Stimulated activated CD4-positive, alpha-beta T cell treated with anti-CD3 and anti-CD28 coated beads, Interleukin-15, amount 100 ng/mL, for 48 hours (primary cell): ENCODE measurements at regions not wholly inside any gene's neighbourhood (a gene's known extent, or its start where the extent isn't known, plus 50 kb on each side); places are given as distances from the start of the nearest gene placed in this dataset.
"Not testable (repeated sequence)": the region's sequence is repeated elsewhere in the genome, so short reads cannot be mapped to it uniquely, and the experiment has no call there.

Experiments
- DNase-seq, 2 donors: peaks; one replicate each; pipeline ENCODE4 v3.0.0-alpha.2; 2020; ENCODE audit warnings: low read depth in 2 of 2

DNA sequence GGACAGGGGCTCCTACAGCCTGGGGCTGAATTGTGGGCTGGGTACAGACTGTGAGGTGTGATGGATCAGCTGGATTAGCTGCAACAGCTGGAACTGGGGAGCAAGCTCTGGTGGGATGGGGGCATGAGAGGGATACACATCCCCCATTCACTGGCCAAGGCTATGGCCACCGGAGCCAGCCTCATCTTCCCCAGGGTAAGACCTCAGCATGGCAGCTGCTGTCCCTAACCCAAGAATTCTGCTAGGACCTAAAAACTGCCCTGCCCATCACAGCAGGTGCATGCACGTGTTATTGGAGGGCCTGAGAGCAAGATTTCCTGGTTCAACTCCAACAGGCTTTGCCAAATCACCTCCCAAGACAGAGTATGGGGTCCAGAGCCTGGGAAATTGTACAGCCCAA, 258.6 kb upstream of the AGTR2 start:
- no peak for DNase-seq

DNA sequence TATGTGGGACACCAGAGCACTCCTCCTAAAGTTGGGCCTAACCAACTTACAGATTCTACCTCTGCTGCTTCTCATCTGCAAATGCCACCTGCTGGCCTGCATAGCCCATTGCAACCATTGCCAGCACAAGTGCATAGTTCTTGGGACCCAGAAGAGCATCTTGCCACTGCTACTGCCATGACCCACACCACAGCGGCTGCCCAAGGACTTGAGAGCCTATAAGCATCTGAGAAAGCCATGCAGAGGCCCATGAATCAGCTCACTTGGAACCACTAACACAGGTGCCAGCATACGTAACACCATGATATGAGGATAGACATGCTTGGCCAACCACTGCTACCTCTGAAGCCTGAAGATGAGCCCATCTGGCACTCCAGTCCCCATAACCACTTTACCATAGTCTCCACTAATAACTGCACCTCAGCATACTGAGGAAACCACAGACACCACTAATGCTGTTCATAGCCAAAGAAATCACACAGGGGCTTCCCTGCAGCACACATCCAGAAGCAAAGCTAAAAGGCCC, 258.1 kb upstream of the AGTR2 start:
- no peak for DNase-seq

DNA sequence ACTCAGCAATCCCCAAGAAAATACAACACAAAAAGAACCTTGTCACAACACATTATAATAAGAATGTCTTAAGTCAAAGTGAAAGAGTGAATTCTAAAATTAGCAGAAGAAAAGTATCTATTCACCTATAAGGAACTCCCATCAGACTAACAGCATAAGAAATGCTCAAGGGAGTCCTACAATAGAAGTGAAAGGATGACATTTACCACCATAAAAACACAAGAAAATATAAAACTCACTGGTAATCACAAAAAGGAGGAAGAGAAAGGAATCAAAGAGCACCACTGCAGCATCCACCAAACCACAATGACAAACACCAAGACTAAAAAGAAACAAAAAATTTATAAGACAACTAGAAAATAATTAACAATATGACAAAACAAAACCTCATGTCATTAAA, 257.0 kb upstream of the AGTR2 start:
- DNase-seq = no peak

DNA sequence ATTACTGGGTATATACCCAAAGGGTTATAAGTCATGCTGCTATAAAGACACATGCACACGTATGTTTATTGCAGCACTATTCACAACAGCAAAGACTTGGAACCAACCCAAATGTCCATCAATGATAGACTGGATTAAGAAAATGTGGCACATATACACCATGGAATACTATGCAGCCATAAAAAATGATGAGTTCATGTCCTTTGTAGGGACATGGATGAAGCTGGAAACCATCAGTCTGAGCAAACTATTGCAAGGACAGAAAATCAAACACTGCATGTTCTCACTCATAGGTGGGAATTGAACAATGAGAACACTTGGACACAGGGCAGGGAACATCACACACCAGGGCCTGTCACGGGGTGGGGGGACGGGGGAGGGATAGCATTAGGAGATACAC, 254.9 kb upstream of the AGTR2 start:
- DNase-seq = not testable (repeated sequence)

DNA sequence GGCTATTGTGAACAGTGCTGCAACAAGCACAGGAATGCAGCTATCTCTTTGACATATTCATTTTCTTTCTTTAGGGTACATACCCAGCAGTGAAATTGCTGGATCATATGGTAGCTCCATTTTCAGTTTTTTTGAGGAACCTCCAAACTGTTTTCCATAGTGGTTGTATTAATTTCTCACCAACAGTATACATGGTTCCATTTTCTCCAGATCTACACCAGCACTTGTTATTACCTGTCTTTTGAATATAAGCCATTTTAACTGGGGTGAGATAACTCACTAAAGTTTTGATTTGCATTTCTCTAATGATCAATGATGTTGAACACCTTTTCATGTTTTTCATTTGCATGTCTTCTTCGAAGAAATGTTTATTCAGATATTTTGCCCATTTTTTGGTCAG, 241.1 kb upstream of the AGTR2 start:
- no peak for DNase-seq

DNA sequence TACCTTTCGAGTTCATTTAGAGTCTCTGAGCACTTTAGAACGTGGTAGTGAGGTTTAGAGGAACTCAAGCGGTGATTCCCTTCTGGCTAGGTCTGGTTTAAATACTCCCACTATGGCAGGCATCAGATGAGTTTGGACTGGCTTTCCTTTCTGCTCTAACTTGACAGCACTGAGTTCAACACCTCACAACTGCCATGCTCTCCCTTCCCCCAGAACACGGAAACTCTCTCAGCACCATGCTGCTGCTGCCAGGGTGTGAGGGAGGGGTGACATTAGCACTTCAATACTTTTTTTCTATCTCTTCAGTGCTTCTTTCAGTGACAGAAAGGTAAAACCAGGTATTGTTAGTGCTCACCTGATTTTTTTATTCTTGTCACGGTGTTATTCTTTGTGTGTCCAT, 234.5 kb upstream of the AGTR2 start:
- DNase-seq = no peak

DNA sequence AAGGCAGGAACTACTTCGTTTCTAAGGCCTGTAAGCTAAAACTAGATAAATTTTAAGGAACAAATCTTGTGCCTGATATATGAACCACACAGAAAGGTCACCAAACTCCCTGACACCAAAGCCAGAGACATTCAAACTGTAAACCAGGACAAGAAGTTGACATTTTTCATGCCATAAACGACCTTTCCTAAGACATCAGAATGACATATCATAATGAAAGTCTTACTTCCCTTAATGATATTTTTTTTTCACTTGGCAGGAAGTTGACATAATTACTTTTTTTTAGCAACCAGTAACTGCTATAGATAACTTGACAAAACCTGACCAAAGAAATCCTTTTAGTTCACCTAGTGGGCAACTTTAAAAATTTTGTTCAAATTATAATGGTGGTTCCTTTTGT, 231.5 kb upstream of the AGTR2 start:
- DNase-seq = no peak

DNA sequence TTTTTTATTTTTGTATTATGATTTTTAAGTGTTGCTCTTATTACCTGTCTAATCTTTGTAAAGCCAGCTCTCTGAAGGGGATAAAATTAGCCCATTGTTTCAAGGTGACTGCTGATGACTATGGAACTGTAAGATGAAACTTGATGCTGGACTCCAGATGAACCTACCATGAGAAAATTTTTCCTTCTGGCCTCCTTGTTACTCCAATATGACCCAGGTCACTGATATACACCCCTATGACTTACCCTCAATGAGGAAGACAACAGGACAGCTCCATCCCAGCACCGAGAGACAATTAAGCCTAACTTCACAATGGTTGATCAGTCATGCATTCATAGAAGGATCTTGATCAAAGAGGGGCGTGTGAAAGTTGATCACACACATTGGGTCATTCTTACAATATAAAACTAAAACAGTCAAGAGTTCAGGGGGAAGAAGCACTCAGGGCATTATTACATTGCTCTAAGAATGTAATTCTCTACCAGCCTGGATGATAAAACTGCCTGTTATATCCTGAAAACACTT, 230.8 kb upstream of the AGTR2 start:
- no peak for DNase-seq

DNA sequence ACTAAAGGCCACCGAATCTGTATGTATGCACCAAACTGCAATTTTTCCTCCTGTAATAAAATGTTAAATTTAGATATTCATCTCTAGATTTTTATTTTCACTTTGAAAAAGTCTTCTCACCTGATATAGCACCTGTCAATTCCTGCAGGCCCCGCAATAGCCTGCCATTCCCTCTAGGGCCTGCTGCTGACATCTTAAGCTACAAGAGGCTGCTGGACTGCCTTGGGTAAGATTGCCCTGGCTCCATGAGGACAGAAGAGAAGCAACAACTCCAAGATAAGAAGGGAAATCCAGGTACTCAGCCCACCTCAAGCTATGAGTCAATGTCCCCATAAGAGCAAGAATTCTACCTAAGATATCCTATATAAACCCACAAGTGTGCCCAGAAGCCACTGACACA, 230.2 kb upstream of the AGTR2 start:
- DNase-seq = no peak

DNA sequence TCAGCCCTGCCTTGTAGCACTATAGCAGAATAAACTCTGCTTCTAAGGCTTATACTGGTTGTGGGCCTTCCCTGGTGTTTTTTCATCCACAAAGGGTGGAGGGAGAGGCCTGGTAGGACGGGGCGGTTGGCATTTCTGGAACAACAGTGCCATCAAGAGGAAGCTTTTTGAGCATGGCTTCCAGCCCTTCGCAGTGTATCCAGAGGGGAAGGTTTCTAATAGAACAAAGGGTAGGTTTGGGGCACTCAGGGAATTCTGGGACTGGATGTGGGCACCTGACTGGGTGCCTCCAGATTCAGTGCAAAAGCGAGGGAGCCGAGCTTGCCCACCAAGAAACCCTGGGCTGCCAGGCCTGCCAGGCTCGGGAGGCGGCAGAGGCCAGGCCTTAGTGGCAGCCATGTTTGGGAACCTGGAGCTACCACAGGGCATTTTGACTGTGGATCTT, 229.6 kb upstream of the AGTR2 start:
- DNase-seq = peak in 1 of 2 donors; percentile 30

DNA sequence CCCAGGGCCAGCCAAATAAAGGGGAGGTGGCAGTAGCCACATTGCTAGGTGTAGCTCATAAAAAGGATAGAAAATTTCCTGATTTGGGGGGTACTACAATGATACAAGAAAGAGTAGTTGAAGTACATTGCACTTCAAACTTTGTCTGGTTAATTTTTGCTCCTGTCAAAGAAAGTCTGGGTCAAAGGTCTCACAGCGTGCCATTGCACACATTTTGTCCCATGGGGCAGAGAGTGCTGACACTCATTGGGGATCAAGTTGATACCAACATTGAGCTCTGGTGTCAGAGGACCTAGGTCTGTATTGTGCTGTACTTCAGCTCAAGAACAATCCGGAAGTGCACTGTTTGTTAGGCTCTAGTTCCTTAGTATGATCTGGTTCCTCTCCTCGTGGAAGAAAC, 229.2 kb upstream of the AGTR2 start:
- DNase-seq = no peak

DNA sequence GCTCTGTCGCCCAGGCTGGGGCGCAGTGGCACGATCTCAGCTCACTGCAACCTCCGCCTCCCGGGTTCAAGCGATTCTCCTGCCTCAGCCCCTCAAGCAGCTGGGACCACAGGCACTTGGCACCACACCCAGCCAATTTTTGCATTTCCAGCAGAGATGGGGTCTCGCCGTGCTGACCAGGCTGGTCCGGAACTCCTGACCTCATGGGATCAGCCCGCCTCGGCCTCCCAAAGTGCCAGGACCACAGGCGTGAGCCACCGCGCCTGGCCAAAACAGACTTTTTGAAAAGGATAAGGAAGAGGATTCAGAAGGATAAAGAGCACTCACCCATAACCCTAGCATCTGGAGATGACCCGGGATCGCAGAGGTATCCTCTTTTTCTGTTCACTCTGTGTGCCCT, 224.5 kb upstream of the AGTR2 start:
- DNase-seq = no peak

DNA sequence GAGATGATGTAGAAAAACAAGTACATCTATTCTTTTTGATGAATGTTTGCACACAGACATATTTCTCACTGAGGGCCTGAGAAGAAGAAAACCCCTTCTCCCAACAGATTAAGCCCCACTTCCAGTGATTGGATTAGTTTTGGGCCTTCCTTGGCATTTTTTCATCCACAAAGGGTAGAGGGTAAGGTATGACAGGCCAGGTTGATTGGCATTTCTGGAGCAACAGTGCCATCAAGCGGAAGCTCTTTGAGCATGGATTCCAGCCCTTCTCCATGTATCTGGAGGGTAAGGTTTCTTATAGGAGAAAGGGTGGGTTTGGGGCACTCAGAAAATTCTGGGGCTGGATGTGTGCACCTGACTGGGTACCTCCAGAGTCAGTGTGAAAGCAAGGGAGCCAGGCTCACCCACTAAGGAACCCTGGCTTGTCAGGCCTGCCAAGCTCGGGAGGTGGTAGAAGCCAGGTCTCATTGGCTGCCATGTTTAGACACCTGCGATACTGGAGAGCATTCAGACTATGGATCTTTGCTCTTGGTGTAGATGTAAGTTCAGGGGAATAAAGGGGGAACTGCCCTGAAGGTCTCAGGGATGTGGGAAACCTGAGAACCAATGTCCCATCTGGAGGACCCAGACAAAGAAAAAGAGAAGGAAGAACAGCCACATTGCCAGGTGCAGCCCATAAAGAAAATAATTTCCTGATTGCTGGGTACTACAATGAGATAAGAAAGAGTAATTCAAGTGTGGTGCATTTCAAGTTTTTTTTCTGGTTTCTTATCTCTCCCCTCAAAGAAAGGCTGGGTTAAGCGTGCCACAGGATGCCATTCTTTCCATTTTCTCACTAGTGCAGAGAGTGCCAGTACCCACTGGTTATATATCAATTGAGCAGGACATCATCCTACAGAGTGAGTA, 222.3 kb upstream of the AGTR2 start:
- DNase-seq = no peak

DNA sequence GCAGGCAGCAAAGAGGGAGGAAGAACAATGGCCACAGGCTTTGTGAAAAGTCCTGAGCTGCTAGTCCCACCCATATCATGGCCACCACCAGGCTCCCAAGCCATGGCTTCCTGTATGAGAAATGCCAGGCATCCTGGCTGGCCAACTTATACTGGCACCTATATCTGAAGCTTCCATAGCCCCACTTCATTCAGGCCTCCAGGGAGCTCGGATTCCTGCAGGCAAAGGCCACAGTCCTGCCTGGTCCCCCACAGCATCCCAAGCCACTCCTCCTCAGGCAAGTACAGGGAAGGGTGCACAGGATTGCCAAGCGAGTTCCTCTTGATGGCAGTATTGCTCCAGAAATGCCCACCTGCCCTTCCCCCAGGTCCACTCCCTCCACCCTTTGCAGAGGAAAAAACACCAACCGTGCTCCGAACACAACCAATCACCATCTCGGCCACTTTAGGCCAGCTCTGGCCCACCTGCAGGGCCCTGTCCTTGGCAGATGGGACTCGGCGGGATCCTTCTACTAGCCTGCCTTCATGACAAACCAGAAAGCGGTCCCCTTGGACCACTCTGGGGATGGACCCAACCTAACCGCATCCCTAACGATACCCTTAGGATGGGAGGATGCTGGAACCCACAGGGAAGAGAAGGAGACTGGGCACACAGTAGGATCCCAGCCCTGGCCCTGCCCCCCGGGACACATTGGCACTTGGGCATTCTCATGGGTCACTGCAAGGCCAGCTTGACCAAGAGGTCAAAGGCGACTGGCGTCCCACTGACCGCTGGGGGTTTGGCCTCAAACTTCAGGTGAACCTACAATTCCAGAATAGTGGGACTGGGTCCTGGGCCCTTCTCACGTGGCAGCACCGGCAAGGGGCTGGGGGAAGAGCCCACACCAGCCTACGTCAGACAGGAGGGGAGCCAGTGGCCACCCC, 220.4 kb upstream of the AGTR2 start:
- DNase-seq = peak in 1 of 2 donors; percentile 4

DNA sequence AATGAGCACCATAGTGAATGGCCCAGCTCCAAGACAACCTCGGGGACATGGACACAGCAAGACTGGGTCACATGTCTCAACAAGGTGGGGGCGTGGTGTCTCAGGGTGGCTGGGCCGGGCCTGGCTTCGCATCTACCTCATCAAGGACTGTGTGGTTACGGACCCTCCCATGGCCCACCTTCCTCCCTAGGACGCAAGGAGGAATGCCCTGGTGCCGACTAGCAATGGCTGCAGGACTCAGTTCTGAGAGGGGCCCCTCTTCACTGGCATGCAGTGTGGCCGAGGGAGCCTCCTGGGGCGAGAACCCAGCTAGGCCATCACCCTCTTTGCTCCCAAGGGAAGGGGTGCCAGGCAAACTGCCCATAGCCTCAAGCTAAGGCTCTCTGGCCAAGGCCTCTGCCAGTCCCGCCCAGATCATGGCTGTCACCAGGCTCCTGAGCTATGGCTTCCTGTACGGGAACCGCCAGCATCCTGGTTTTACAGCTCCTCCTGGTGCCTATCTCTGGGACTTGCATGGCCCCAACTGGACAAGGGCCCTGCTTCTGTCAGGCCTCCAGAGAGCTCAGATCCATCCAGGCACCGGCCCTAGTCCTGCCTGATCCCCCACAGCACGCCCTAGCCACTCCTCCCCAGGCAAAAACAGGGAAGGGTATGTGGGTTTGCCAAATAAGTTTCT, 218.0 kb upstream of the AGTR2 start:
- no peak for DNase-seq

DNA sequence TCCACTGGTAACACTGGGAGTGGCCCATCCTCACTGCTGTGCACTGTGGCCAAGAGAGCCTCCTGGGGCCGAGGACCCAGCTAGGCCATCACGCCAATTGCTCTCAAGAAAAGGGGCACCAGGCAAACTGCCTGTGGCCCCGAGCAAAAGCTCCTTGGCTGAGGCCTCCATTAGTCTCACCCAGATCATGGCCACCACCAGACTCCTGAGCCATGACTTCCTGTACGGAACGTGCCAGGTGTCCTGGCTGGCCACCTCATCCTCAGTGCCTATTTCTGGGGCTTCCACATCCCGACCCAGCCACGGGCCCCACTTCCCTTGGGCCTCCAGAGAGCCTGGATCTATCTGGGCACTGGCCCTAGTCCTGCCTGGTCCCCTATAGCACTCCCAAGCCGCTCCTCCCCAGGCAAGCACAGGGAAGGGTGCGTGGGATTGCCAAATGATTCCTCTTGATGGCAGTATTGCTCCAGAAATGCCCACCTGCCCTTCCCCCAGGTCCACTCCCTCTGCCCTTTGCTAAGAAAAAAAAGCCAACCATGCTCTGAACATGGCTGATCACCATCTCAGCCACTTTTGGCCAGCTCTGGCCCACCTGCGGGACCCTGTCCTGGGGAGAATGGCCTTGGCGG, 212.6 kb upstream of the AGTR2 start:
- no peak for DNase-seq

DNA sequence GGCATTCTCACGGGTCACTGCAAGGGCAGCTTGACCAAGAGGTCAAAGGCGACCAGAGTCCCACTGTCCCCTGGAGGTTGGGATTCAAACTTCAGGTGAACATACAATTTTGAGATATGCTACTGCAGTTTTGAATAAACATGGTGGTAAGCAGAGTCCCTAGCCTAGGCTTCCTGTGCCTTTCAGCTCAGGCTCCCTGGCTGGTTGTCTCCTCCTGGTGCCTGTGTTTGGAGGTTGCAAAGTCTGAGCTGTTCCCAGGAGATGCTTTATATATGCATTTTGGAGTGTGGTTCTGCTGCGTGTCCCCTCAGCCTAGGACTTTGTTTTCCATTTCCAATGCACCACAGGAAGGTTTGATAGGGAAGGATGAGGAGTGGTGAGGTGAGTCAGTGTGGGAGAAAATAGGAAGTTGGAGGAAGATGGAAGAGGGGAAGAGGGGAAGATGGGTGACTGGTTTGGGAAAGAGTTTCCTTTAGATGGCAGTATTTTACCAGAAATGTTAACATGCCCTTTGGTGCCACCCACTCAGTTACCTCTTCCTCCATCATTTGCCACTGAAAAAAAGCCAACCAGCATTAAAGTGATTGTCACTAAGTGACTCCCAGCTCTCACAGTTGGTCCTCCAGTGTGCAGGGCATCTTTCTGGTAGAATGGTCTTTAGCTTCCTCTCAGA, 211.7 kb upstream of the AGTR2 start:
- no peak for DNase-seq

DNA sequence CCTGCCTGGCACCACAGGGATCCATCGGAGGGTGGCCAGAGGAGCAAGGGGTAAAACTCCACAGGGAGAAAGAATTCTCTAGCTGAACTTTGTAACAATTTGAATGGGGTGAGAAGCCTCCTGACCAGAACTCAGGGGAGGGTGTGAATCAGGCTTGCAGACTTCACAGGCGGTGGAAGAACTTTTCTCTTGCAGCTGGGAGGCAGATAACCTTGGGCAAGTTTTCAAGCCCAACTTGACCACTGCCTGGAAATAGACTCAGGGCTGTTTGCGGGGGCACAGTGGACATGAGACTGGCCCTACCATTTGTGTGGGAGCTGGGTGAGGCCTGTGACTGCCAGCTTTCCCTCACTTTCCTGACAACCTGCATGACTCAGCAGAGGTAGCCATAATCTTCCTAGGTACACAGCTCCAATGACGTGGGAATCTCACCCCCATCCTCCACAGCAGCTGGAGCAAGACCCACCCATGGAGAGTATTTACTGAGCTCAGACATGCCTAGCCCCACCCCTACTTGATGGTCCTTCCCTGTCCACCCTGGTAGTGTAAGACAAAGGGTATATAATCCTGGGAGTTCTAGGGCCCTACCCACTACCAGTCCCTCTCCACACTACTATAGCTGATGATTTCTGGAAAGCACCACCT, 210.0 kb upstream of the AGTR2 start:
- no peak for DNase-seq

DNA sequence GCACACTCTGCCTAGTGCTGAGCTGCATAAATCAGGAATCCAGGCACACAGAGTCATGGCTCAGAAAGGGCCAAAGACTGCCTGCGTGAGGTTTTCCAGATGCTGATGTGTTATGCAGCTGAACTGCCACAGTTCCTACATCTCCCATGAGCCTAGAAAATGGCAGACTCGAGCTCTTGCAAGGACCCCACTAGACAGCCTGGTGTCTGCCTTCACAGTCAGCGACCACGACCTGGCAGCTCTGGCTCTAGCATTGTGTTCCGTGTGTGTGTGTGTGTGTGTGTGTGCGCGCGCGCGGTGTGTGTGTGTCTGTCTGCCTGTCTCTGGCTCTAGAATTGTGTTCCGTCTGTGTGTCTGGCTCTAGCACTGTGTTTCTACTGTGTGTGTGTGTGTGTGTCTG, 203.6 kb upstream of the AGTR2 start:
- DNase-seq = no peak
